Naive thymus-derived CD8-positive, alpha-beta T cell (primary cell): ENCODE measurements at regions not wholly inside any gene's neighbourhood (a gene's known extent, or its start where the extent isn't known, plus 50 kb on each side); places are given as distances from the start of the nearest gene placed in this dataset.
"Not testable (repeated sequence)": the region's sequence is repeated elsewhere in the genome, so short reads cannot be mapped to it uniquely, and the experiment has no call there.

Experiments used
- ATAC-seq, 2 donors: fragments of 150-1000 bp; cut with Tn5 transposase in 1 of 2; sonication (Bioruptor Pico), chemical (Tn5 transposase) in 1 of 2; 1 replicate in 1 of 2; 2 replicates in 1 of 2; pipeline ENCODE4 v1.10.0; 2021; ENCODE audit warnings: mild to moderate bottlenecking in 2 of 2, moderate library complexity in 2 of 2
- POLR2A ChIA-PET: fragments of 350-600 bp; sonication (Branson Sonifier 250); formaldehyde crosslinking; loops from one replicate; lab custom pipeline; 2021; ENCODE audit warnings: antibody characterized with exemption; lab: Charles Lee
- DNase-seq, 10 donors: peaks; one replicate each; pipeline versions ENCODE4 v3.0.0 to v3.0.0-alpha.2; 2020 to 2022
- H3K27ac Mint-ChIP-seq, 10 donors: one replicate each; pipeline ENCODE4 v1.8.0; 2020 to 2022; ENCODE audit warnings: mild to moderate bottlenecking in 10 of 10, mixed read lengths in 10 of 10, moderate library complexity in 4 of 10, inconsistent platforms in 1 of 10
- H3K27me3 Mint-ChIP-seq, 5 donors: one replicate each; pipeline ENCODE4 v1.8.0; 2021 to 2022; ENCODE audit warnings: mixed read lengths in 5 of 5
- H3K36me3 Mint-ChIP-seq, 3 donors: one replicate each; pipeline ENCODE4 v1.8.0; 2020 to 2022; ENCODE audit warnings: mixed read lengths in 3 of 3, mild to moderate bottlenecking in 2 of 3, inconsistent platforms in 1 of 3
- H3K4me1 Mint-ChIP-seq, 4 donors: one replicate each; pipeline ENCODE4 v1.8.0; 2021 to 2022; ENCODE audit warnings: mixed read lengths in 4 of 4
- H3K4me3 Mint-ChIP-seq, 10 donors: one replicate each; pipeline ENCODE4 v1.8.0; 2020 to 2022; ENCODE audit warnings: mild to moderate bottlenecking in 10 of 10, mixed read lengths in 10 of 10, moderate library complexity in 6 of 10, inconsistent platforms in 1 of 10
- H3K9me3 Mint-ChIP-seq, 9 donors: one replicate each; pipeline ENCODE4 v1.8.0; 2020 to 2022; ENCODE audit warnings: mixed read lengths in 9 of 9, mild to moderate bottlenecking in 3 of 9, inconsistent platforms in 1 of 9, moderate library complexity in 1 of 9

- Mint-ChIP-seq H3K9me3 (peaks cover 0 to 6% (median 0%) of the 10 kb centered on the region in 9 donors), H3K27me3 (peaks cover 6 to 33% (median 13%) of the 10 kb centered on the region in 5 donors), H3K4me3 (no peak overlapping the region), H3K4me1 (no peaks in the 10 kb centered on the region), H3K36me3 (peaks cover 0 to 5% (median 0%) of the 10 kb centered on the region in 3 donors), H3K27ac (no peak overlapping the region)
- POLR2A ChIA-PET = interaction anchor here (0.5 kb wide), 1 partner anchor 38 kb away, joined by 4 read pairs; no protein-coding TSS in a partner anchor
- DNase-seq (no peak), ATAC-seq (no peak)
Observed at GRCh38 chr6:2611092-2611491, 139.6 kb downstream of the MYLK4 start.

GRCh38 chr6:2608503-2608902 lies 142.2 kb downstream of the MYLK4 start:
- Mint-ChIP-seq H3K27ac (no peak overlapping the region), H3K9me3 (no peaks in the 10 kb centered on the region), H3K36me3 (no peaks in the 10 kb centered on the region), H3K4me3 (no peak overlapping the region), H3K4me1 (no peaks in the 10 kb centered on the region), H3K27me3 (peaks cover 0 to 15% (median 5%) of the 10 kb centered on the region in 5 donors)
- ATAC-seq = no peak
- no peak for DNase-seq
- POLR2A ChIA-PET = no interaction called here

GRCh38 chr6:2600363-2600762 lies 150.4 kb downstream of the MYLK4 start:
- peaks cover 0 to 8% (median 0%) of the 10 kb centered on the region in 9 donors for H3K9me3 Mint-ChIP-seq

GRCh38 chr6:2599817-2600216 lies 150.9 kb downstream of the MYLK4 start:
- Mint-ChIP-seq H3K9me3 (peaks cover 0 to 8% (median 0%) of the 10 kb centered on the region in 9 donors), H3K27me3 (peaks cover 2 to 22% (median 9%) of the 10 kb centered on the region in 5 donors), H3K4me1 (no peaks in the 10 kb centered on the region), H3K36me3 (no peaks in the 10 kb centered on the region), H3K27ac (no peak overlapping the region), H3K4me3 (no peak overlapping the region)
- POLR2A ChIA-PET = no interaction called here
- ATAC-seq (no peak), DNase-seq (no peak)

More at GRCh38 chr6:2600363-2600762, 150.4 kb downstream of the MYLK4 start:
- Mint-ChIP-seq H3K27ac (no peak overlapping the region), H3K36me3 (no peaks in the 10 kb centered on the region), H3K4me1 (no peaks in the 10 kb centered on the region), H3K4me3 (no peak overlapping the region), H3K27me3 (peaks cover 0 to 22% (median 9%) of the 10 kb centered on the region in 5 donors)
- DNase-seq = no peak
- no peak for ATAC-seq
- POLR2A ChIA-PET = no interaction called here

- ATAC-seq = no peak
- DNase-seq = no peak
- Mint-ChIP-seq H3K36me3 (no peaks in the 10 kb centered on the region), H3K27ac (no peak overlapping the region), H3K9me3 (peaks cover 0 to 8% (median 0%) of the 10 kb centered on the region in 9 donors), H3K4me3 (no peak overlapping the region), H3K4me1 (no peaks in the 10 kb centered on the region), H3K27me3 (peaks cover 3 to 22% (median 6%) of the 10 kb centered on the region in 5 donors)
- POLR2A ChIA-PET = no interaction called here
Observed at GRCh38 chr6:2598867-2599266, 151.9 kb downstream of the MYLK4 start.

- Mint-ChIP-seq H3K36me3 (no peaks in the 10 kb centered on the region), H3K4me3 (no peak overlapping the region), H3K4me1 (no peaks in the 10 kb centered on the region), H3K27me3 (peaks cover 4 to 23% (median 9%) of the 10 kb centered on the region in 5 donors), H3K9me3 (peaks cover 0 to 8% (median 0%) of the 10 kb centered on the region in 9 donors), H3K27ac (no peak overlapping the region)
- ATAC-seq = no peak
- POLR2A ChIA-PET = no interaction called here
- DNase-seq = no peak
Observed at GRCh38 chr6:2597991-2598390, 152.7 kb downstream of the MYLK4 start.

GRCh38 chr6:2597457-2597856 lies 153.3 kb downstream of the MYLK4 start:
- ATAC-seq, H3K27ac Mint-ChIP-seq, POLR2A ChIA-PET, H3K4me3 Mint-ChIP-seq, H3K9me3 Mint-ChIP-seq, DNase-seq, H3K36me3 Mint-ChIP-seq, H3K4me1 Mint-ChIP-seq: not testable (repeated sequence)
- peaks cover 4 to 25% (median 13%) of the 10 kb centered on the region in 5 donors for H3K27me3 Mint-ChIP-seq

- no peaks in the 10 kb centered on the region for H3K36me3 Mint-ChIP-seq
- DNase-seq (no peak), ATAC-seq (no peak)
- peaks cover 6 to 34% (median 18%) of the 10 kb centered on the region in 5 donors for H3K27me3 Mint-ChIP-seq
- H3K27ac Mint-ChIP-seq = no peak overlapping the region
- H3K4me1 Mint-ChIP-seq = no peaks in the 10 kb centered on the region
- no peak overlapping the region for H3K4me3 Mint-ChIP-seq
- H3K9me3 Mint-ChIP-seq = peaks cover 0 to 8% (median 0%) of the 10 kb centered on the region in 9 donors
- POLR2A ChIA-PET = no interaction called here
Observed at GRCh38 chr6:2596222-2596621, 154.5 kb downstream of the MYLK4 start.

DNA sequence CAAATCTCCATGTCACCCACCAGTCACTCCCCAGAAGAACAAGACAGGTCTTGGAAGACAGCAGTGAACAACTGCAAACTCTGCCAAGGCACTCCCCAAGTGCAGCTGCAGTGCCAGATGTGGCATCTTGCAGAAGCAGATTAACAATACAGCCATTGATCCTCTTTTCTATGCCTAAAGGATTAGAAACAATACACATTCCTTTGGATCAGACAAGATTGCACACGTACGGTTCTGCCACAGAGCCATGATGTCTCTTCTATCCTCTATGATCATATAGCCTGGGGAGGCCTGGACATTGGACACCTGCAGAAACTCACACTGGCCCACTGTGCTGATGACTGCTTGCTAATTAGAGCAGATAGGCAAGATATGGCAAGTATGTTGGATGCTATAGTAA lies 155.9 kb downstream of the MYLK4 start:
- DNase-seq = no peak
- peaks cover 12 to 32% (median 18%) of the 10 kb centered on the region in 5 donors for H3K27me3 Mint-ChIP-seq
- peaks cover 0 to 1% (median 0%) of the 10 kb centered on the region in 9 donors for H3K9me3 Mint-ChIP-seq
- H3K4me1 Mint-ChIP-seq = no peaks in the 10 kb centered on the region
- ATAC-seq = no peak
- H3K27ac Mint-ChIP-seq = no peak overlapping the region
- H3K36me3 Mint-ChIP-seq = no peaks in the 10 kb centered on the region
- POLR2A ChIA-PET = no interaction called here
- no peak overlapping the region for H3K4me3 Mint-ChIP-seq

- H3K4me1 Mint-ChIP-seq = peaks cover 0 to 2% (median 0%) of the 10 kb centered on the region in 4 donors
- H3K27ac Mint-ChIP-seq = no peak overlapping the region
- ATAC-seq = no peak
- H3K4me3 Mint-ChIP-seq = no peak overlapping the region
- DNase-seq = no peak
- POLR2A ChIA-PET = no interaction called here
- H3K9me3 Mint-ChIP-seq = no peaks in the 10 kb centered on the region
- H3K27me3 Mint-ChIP-seq = peaks cover 12 to 46% (median 24%) of the 10 kb centered on the region in 5 donors
- H3K36me3 Mint-ChIP-seq = no peaks in the 10 kb centered on the region
Observed at GRCh38 chr6:2593167-2593566, 157.6 kb downstream of the MYLK4 start.

- ATAC-seq = no peak
- peaks cover 0 to 8% (median 0%) of the 10 kb centered on the region in 3 donors for H3K36me3 Mint-ChIP-seq
- POLR2A ChIA-PET = no interaction called here
- peaks cover 0 to 5% (median 0%) of the 10 kb centered on the region in 4 donors for H3K4me1 Mint-ChIP-seq
- H3K4me3 Mint-ChIP-seq = no peak overlapping the region
- no peak overlapping the region for H3K27ac Mint-ChIP-seq
- peaks cover 0 to 15% (median 3%) of the 10 kb centered on the region in 9 donors for H3K9me3 Mint-ChIP-seq
- peaks cover 15 to 59% (median 28%) of the 10 kb centered on the region in 5 donors for H3K27me3 Mint-ChIP-seq
- no peak for DNase-seq
Observed at GRCh38 chr6:2589171-2589661, 161.5 kb downstream of the MYLK4 start.

GRCh38 chr6:2583459-2583858 lies 167.3 kb downstream of the MYLK4 start:
- POLR2A ChIA-PET = no interaction called here
- Mint-ChIP-seq H3K4me3 (no peak overlapping the region), H3K36me3 (peaks cover 0 to 8% (median 0%) of the 10 kb centered on the region in 3 donors), H3K27ac (no peak overlapping the region), H3K27me3 (peaks cover 10 to 47% (median 20%) of the 10 kb centered on the region in 5 donors), H3K4me1 (peaks cover 0 to 3% (median 0%) of the 10 kb centered on the region in 4 donors), H3K9me3 (peaks cover 0 to 15% (median 3%) of the 10 kb centered on the region in 9 donors)
- ATAC-seq = no peak
- DNase-seq = no peak

DNA sequence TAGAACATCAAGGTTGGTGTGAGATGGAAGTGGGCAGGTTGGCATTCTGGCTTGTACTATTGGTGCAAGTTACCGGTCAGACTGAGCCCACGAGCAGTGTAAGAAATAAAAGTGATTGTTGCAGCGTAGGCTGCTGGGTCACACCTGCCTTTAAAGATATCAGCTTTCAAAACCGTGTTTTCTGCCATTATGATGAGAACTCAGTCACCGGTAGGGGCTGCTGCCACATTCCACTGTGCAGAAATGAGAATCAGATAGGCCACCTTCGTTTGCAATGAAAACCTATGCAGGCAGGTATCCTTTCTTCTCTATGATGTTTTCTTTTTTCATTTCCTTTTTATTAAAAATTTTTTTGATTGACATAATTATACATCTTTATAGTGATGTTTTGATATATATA lies 168.5 kb downstream of the MYLK4 start:
- Mint-ChIP-seq H3K27ac (no peak overlapping the region), H3K36me3 (peaks cover 0 to 2% (median 0%) of the 10 kb centered on the region in 3 donors), H3K4me1 (peaks cover 0 to 3% (median 0%) of the 10 kb centered on the region in 4 donors), H3K27me3 (peaks cover 8 to 51% (median 17%) of the 10 kb centered on the region in 5 donors), H3K4me3 (no peak overlapping the region), H3K9me3 (peaks cover 0 to 15% (median 3%) of the 10 kb centered on the region in 9 donors)
- no peak for ATAC-seq
- no peak for DNase-seq
- POLR2A ChIA-PET = no interaction called here

GRCh38 chr6:2581611-2582010 lies 169.1 kb downstream of the MYLK4 start:
- H3K27ac Mint-ChIP-seq = no peak overlapping the region
- H3K4me1 Mint-ChIP-seq = peaks cover 0 to 3% (median 0%) of the 10 kb centered on the region in 4 donors
- POLR2A ChIA-PET = no interaction called here
- peaks cover 8 to 48% (median 19%) of the 10 kb centered on the region in 5 donors for H3K27me3 Mint-ChIP-seq
- H3K4me3 Mint-ChIP-seq = no peak overlapping the region
- ATAC-seq (no peak), DNase-seq (no peak)
- no peaks in the 10 kb centered on the region for H3K36me3 Mint-ChIP-seq
- H3K9me3 Mint-ChIP-seq = peaks cover 0 to 15% (median 2%) of the 10 kb centered on the region in 9 donors
